ENCODE measurements at regions not wholly inside any gene's neighbourhood (a gene's known extent, or its start where the extent isn't known, plus 50 kb on each side); places are given as distances from the start of the nearest gene placed in this dataset.

DNA sequence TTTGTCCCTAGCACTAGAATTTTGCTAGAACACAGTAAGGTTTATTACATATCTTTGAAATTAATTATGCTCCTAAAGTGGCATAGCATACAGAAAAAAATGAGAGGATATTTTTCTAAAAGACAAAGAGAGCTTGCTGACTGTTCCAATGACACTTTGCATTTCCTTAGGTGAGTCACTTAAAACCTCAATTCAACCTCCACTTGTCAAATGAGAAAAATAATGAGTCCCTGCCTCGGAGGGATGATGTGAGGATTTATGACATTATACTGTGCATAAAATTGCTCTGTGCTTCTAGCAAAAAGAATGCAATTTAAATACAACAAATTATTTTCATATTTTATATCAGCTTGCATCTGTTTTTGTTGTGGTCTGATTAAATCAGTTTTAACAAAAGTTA is 1417.0 kb upstream of the ALCAM start:
- peak; percentile 19; the same call in 1 of the 3 replicates for ATAC-seq

DNA sequence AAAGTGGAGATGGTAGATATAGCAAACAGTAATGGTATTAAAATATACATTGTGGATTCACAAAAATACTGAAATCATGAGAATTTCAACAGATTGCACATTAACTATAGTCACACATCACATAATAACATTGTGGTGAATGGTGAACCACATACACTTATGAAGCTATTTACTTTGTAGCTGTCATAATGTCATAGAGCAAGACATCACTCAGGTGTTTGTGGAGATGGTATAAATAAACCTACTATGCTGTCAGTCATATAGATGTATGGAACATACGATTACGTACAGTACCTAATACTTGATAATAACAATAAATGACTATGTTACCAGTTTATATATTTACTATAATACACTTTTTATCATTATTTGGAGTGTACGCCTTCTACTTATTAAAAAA is 1416.0 kb upstream of the ALCAM start:
- no peak for ATAC-seq
- TF ChIP-seq ZNF565 (CRISPR knock-in tag; conservative IDR thresholded peaks at IDR 0.05; ENCODE audit: low read depth) (no peak), CSDC2 (CRISPR knock-in tag; IDR thresholded peaks at IDR 0.05) (no peak), ZFP30 (CRISPR knock-in tag; IDR thresholded peaks at IDR 0.05) (no peak), ISL1 (CRISPR knock-in tag; IDR thresholded peaks at IDR 0.05) (no peak), RARB (CRISPR knock-in tag; IDR thresholded peaks at IDR 0.05) (no peak), ZFP3 (CRISPR knock-in tag; IDR thresholded peaks at IDR 0.05) (no peak), PPARA (CRISPR knock-in tag; IDR thresholded peaks at IDR 0.05; ENCODE audit: borderline replicate concordance) (no peak)
- TF ChIP-seq, protein P1, sequence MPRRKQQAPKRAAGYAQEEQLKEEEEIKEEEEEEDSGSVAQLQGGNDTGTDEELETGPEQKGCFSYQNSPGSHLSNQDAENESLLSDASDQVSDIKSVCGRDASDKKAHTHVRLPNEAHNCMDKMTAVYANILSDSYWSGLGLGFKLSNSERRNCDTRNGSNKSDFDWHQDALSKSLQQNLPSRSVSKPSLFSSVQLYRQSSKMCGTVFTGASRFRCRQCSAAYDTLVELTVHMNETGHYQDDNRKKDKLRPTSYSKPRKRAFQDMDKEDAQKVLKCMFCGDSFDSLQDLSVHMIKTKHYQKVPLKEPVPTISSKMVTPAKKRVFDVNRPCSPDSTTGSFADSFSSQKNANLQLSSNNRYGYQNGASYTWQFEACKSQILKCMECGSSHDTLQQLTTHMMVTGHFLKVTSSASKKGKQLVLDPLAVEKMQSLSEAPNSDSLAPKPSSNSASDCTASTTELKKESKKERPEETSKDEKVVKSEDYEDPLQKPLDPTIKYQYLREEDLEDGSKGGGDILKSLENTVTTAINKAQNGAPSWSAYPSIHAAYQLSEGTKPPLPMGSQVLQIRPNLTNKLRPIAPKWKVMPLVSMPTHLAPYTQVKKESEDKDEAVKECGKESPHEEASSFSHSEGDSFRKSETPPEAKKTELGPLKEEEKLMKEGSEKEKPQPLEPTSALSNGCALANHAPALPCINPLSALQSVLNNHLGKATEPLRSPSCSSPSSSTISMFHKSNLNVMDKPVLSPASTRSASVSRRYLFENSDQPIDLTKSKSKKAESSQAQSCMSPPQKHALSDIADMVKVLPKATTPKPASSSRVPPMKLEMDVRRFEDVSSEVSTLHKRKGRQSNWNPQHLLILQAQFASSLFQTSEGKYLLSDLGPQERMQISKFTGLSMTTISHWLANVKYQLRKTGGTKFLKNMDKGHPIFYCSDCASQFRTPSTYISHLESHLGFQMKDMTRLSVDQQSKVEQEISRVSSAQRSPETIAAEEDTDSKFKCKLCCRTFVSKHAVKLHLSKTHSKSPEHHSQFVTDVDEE (CRISPR knock-in tag; IDR thresholded peaks at IDR 0.05): no peak

More for the DNA sequence above, 1417.0 kb upstream of the ALCAM start:
- TF ChIP-seq ESRRG (CRISPR knock-in tag; IDR thresholded peaks at IDR 0.05): no peak
- TF ChIP-seq, protein P1 (CRISPR knock-in tag; IDR thresholded peaks at IDR 0.05): no peak

DNA sequence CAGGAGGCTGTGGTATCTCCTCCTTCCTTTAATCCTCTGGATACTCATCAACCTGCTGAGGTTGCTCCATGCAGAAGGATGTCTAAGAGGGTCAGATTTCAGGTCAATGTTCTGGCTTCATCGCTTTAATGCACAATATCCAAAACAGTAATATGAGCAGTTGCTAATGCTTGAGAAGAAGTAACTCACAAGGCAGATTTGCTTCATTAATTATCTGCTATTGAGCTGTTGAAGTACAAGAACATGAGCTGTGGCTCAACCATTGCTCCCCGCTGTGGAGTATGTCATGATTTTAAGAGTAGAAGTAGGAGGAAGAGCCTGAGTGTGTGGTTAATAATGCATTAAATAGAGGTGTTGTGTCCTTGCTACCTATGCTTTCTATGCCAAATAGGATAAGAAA is 1412.9 kb upstream of the ALCAM start:
- ATAC-seq: no peak
- TF ChIP-seq ZC3H10 (CRISPR knock-in tag; IDR thresholded peaks at IDR 0.05): no peak
- TF ChIP-seq, protein P1 (CRISPR knock-in tag; IDR thresholded peaks at IDR 0.05): no peak

DNA sequence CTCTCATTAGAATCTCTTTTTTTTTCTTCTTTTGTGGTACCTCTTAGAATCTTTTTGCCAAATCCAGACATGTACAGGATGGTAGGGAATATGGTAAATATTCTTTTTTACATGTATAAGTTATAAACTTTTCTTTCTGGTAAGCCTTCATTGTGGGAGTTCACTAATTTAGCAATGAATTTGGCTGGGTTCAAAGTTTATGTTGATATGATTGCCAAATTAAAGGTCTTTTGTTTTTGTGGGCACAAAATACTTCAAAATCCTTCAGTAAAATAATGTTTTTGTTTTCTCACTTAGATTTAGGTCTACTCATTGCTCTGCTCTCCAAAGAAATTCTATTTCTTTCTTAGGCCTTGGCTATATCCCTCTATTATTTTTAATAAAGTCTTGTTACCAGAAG is 1405.9 kb upstream of the ALCAM start:
- no peak for ATAC-seq
- TF ChIP-seq ZFP30 (CRISPR knock-in tag; IDR thresholded peaks at IDR 0.05): no peak
- no peak for TF ChIP-seq ISL1 (CRISPR knock-in tag; IDR thresholded peaks at IDR 0.05)
- TF ChIP-seq BACH2 (CRISPR knock-in tag; IDR thresholded peaks at IDR 0.05; ENCODE audit: borderline replicate concordance): no peak
- TF ChIP-seq TCF4 (CRISPR knock-in tag; IDR thresholded peaks at IDR 0.05; ENCODE audit: borderline replicate concordance): no peak
- TF ChIP-seq PPARA (CRISPR knock-in tag; IDR thresholded peaks at IDR 0.05; ENCODE audit: borderline replicate concordance): no peak
- TF ChIP-seq, protein P2, sequence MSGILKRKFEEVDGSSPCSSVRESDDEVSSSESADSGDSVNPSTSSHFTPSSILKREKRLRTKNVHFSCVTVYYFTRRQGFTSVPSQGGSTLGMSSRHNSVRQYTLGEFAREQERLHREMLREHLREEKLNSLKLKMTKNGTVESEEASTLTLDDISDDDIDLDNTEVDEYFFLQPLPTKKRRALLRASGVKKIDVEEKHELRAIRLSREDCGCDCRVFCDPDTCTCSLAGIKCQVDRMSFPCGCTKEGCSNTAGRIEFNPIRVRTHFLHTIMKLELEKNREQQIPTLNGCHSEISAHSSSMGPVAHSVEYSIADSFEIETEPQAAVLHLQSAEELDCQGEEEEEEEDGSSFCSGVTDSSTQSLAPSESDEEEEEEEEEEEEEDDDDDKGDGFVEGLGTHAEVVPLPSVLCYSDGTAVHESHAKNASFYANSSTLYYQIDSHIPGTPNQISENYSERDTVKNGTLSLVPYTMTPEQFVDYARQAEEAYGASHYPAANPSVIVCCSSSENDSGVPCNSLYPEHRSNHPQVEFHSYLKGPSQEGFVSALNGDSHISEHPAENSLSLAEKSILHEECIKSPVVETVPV (CRISPR knock-in tag; IDR thresholded peaks at IDR 0.05): no peak
- no peak for TF ChIP-seq ZC3H10 (CRISPR knock-in tag; IDR thresholded peaks at IDR 0.05)
- no peak for TF ChIP-seq OSR1 (CRISPR knock-in tag; IDR thresholded peaks at IDR 0.05)
- no peak for TF ChIP-seq RARB (CRISPR knock-in tag; IDR thresholded peaks at IDR 0.05)
- no peak for TF ChIP-seq ZNF70 (CRISPR knock-in tag; IDR thresholded peaks at IDR 0.05)
- TF ChIP-seq ESRRG (CRISPR knock-in tag; IDR thresholded peaks at IDR 0.05): no peak
- TF ChIP-seq ZNF8 (CRISPR knock-in tag; IDR thresholded peaks at IDR 0.05): no peak
- no peak for TF ChIP-seq SNAI2 (CRISPR knock-in tag; IDR thresholded peaks at IDR 0.05)
- TF ChIP-seq, protein P3, sequence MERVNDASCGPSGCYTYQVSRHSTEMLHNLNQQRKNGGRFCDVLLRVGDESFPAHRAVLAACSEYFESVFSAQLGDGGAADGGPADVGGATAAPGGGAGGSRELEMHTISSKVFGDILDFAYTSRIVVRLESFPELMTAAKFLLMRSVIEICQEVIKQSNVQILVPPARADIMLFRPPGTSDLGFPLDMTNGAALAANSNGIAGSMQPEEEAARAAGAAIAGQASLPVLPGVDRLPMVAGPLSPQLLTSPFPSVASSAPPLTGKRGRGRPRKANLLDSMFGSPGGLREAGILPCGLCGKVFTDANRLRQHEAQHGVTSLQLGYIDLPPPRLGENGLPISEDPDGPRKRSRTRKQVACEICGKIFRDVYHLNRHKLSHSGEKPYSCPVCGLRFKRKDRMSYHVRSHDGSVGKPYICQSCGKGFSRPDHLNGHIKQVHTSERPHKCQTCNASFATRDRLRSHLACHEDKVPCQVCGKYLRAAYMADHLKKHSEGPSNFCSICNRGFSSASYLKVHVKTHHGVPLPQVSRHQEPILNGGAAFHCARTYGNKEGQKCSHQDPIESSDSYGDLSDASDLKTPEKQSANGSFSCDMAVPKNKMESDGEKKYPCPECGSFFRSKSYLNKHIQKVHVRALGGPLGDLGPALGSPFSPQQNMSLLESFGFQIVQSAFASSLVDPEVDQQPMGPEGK (CRISPR knock-in tag; IDR thresholded peaks at IDR 0.05; ENCODE audit: borderline replicate concordance): no peak
- no peak for TF ChIP-seq CSDC2 (CRISPR knock-in tag; IDR thresholded peaks at IDR 0.05)
- TF ChIP-seq, protein P1 (CRISPR knock-in tag; IDR thresholded peaks at IDR 0.05): no peak
- no peak for TF ChIP-seq TOX (CRISPR knock-in tag; IDR thresholded peaks at IDR 0.05; ENCODE audit: borderline replicate concordance)
